GM21786 (cell line): ENCODE measurements at regions not wholly inside any gene's neighbourhood (a gene's known extent, or its start where the extent isn't known, plus 50 kb on each side); places are given as distances from the start of the nearest gene placed in this dataset.
A peak's percentile ranks its signal among the peaks of the same experiment; 100 is the strongest.
"Not testable (repeated sequence)": the region's sequence is repeated elsewhere in the genome, so short reads cannot be mapped to it uniquely, and the experiment has no call there.

ENCODE experiments used
- ATAC-seq: cut with Tn5 transposase; IDR thresholded peaks from one replicate; pipeline ENCODE4 v1.9.1; 2021; ENCODE audit not compliant: unreplicated experiment

DNA sequence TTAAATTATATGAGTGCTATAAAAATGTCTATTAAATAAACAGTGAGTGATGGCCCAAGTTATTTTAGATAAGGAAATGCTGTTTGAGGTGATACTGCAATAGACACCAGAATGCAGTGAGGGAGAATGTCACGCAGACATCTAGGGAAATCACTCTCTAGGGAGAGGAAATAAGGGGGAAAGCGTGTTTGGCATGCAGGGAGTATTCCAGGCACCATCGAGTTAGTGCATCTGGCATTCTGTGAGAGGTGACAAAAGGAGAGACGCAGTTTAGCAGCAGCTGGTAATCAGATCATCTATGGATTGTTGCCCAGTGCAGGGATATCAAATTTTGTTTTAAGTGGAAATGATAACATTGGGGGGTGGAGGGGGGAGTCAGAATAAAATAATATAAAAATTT is 175.4 kb upstream of the NETO1 start:
- ATAC-seq, result no peak

DNA sequence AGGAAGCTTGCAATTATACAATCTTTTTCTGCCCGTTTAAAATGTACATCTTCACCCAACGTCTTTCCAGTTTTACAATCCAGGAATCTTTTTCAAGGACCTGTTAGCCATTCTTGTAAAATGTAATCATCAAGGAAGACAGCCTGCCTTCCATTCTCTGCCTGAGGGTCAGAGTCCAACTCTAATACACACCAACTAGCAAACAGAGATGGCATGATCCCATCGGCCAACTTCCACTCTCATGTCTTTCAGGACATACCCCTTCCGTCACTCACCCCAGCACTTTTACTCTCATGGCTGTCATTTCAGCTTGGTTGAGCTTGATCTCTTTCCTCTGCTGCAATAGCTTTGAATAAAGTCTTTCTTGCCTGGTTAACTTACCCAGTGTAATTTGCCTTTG is 172.5 kb upstream of the NETO1 start:
- no peak for ATAC-seq

DNA sequence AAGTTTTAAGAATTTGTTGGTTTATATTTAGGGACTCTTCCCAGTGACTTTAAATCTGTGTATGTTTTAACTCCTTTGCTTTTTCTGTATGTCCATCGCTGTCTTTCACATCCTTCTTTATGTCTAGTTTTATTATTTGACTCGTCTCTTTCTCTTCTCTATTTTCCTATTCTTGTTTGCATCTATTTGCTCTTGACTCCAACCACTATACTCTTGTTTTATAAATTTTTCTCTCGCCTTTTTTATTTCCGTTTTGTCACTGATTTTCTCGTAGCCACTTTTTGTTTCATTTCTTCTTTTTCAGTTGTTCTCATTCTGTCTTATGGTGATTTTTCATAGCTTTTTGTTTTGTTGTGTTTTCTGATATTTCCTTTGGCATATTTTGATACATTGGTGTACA is 170.5 kb upstream of the NETO1 start:
- ATAC-seq, result peak; percentile 73

DNA sequence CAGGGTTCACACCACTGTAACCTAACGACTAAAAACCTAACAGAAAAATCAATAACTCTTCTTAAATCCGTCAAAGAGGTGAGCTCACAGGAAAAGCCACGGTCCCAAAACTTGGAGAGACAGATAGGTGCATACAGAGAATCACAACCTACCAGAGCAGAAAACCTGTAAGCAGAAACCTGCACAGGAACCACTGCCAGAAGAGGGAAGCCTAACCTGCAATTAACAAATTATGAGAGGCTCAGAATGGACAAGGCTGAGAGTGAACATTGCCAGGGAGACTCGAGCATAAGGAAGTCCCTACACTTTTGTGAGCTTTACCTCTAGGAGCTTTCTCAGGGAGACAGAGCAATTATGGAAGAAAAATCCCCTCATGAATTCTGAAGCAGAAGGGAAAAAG is 156.2 kb upstream of the NETO1 start:
- no peak for ATAC-seq

DNA sequence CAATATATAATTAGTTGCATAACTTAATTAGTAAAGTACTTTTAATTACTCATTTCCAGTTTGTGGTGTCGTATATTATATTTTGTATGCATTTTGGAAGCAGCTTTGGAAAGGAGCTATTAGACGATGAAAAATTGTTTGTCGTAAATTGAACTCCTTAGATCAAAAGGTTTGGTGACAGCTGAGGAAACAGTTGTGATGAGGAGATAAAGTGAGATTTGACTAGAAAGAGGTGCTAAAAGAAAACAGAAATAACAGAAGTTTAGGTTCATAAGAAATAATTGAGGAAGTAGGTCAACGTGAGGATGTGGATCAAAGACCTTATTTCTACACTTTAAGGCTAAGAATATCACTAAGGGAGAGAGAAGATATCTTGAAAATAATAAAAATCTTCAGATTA is 141.9 kb upstream of the NETO1 start:
- ATAC-seq, result no peak

DNA sequence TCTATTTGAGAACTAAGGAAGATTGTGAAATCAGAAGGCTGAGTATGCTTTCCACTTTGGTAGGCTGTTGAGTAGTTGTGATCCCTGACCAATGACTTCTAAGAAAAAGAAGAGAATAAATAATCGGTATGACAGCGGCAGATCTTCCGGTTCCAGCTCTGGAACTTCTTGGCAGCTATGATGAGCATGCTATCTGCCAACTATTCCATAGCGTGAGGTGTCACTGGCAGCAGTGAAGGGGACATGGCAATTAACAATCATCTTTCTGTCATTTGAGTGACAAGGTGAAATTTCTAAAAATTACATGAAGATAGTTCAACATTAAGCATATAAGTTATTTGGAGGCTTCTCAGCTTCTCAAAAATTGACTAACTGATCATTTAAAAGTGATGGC is 140.1 kb upstream of the NETO1 start:
- no peak for ATAC-seq

DNA sequence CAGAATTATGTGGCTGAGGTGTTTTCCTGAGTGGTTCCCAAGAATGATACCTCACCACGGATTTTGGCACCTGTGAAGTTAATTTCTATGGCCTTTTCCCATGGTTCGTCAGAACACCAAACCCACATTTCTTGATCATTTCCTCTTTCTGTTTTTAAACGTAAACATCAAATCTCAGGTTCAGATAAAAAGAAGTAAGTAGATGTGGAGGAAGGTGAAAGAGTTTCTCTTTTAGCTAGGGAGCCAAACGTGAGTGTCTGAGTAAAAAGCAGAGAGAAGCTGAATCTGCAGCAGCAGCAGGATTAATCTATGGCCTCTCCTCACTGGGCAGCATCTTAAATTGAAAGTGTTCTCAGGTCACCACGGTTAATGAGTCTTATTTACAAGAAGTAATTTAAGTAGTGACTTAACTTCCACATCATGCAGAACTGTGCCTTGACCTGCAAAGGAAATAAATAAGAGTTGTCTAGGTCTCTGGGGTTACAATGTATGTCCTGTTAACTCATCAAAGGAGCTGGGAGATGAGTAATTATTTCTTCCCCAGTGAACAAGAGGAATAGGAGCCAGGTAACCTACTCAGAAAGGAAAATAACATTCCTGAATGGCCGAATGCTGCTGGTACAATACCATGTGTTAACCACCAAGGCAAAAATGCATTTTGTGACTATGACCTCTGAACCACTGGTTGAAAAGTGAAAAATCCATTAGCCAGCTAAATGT is 139.6 kb upstream of the NETO1 start:
- ATAC-seq, result peak; percentile 63

DNA sequence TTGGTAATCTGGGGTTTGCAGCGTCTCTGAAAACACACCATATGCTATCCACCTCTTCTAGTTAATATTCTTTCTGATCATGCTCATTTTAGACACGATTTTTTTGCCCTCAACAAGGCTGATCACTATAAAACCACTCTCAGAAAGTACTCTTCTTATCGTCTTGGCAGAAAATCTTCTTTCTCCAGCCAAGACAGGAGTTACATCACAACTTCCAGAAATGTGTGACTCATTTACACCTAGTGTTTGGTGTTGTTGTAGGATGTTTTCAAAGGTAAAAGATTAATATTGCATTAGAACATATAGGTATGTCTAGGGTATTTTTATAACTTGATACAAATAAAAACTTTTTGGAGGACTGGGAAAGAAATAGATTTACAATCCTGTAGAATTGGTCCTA is 138.5 kb upstream of the NETO1 start:
- ATAC-seq, result no peak

DNA sequence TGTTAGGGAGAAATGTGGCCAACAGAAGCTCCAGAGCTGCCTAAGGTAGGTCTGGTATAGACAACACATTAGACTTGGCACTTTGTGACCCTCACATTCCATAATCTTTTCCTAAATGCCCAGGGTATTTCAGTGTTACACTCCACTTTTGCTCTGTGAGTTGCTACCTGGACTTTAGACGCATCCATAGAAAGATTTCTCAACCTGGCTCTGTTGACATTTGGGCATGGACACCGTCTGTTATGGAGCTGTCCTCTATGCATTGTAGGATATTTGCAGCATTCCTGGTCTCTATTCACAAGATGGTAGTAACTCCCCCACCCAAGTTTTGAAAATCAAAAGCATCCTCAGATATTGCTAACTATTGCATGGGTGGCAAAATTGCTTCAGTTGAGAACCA is 136.5 kb upstream of the NETO1 start:
- no peak for ATAC-seq

DNA sequence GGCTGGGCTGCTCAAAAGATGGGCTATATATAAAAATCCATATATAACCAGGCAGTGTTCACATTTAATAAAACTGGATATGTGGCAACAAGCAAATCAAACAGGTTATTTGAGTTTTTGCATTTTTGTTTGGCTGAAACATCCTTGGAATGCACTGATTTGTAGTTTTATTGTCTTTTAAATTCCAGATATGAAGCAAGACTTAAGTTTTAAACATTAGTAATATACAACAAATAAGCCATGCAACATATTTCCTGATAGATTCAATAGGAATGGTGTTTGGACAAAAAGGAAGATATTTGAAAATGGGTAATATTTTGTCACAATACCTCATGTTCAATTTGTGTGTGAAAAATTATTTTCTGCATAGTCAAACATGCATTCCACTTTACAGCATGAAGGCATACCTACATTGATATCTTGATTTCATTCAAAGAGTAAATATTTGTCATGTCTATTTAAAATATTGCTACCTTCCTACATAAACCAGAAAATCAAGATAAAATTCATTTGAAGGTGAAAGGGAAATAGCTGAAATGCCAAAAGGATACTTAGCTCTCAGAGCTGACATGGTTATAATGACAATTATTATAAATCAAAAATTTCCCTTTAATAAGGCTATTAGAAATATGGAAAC is 132.3 kb upstream of the NETO1 start:
- ATAC-seq, result no peak

DNA sequence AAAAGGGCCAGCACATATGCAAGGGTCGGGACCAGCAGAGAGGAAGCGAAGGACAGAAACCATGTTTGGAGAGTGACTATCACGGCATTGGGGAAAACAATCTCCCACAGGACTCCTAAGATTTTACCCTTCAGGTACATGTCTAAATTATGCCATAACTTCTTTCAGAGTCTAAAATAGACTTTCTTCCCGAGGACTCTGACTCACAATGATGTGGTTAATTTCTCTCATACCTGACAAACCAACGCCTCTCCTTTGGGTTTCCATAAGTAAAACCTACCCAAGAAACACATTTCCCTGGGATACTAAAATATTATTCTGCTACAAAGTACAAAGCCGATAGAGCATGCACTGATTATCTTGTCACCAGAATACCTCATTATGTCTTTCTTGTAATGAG is 127.8 kb upstream of the NETO1 start:
- no peak for ATAC-seq

DNA sequence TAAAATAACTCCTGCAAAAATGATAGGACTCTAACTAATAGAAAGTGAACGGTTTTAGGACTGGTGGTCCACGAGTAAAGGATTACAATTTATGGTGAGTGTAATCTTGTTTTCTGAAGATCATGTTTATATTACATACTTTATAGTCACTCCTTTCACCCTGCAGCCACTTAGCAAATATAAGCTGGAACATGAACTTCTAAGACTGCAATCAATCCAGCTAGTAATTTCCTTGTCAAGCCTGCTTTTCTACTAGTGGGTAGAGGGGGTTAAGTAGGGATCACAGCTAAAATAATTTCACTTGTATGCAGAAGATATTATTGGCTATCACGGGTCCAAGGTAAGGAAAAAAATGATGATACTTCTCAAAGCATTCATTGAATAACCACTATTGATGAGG is 125.5 kb upstream of the NETO1 start:
- no peak for ATAC-seq

DNA sequence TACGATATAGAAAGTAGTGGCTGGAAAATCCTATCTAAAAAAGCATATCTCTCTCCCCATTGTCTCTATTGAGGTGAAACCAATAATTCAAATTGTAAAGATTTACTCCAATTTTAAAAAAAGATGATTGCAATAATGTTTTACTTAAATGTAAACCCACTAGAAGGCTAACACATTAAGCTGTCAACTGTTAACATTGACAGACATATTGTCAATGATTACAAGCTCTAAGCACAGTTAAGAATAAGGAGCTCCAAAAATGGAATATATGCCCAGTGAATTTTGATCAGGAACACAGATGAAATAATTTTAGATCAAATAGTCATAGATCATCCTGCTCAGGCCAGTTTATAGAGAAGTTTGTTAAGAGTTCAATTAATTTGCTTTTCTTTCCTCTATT is 123.6 kb upstream of the NETO1 start:
- no peak for ATAC-seq

DNA sequence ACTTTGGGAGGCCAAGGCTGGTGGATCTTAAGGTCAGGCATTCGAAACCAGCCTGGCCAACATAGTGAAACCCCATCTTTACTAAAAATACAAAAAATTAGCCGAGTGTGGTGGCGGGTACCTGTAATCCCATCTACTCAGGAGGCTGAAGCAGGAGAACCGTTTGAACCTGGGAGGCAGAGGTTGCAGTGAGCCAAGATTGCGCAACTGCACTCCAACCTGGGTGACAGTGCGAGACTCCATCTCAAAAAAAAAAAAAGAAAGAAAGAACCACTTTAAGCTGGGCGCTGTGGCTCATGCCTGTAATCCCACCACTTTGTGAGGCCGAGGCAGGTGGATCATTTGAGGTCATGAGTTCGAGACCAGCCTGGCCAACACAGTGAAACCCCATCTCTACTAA is 119.8 kb upstream of the NETO1 start:
- not testable (repeated sequence) for ATAC-seq

DNA sequence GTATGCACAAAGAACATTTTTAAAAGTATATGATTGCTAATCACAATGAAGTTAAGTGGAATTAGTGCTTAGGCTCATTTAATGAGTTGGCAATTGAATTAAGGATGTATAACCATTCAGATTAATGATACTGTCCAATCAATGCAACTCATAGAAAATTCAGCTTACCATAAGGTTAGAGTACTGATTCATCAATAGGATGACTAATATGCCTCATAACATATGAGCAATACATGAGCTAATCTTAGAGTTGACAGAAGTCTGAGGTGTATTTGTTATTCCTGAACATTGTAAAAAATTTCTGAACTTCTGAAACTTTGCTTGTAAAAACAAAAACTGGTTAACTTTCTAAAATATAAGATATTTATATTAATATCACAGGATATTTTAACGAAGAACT is 118.3 kb upstream of the NETO1 start:
- no peak for ATAC-seq

DNA sequence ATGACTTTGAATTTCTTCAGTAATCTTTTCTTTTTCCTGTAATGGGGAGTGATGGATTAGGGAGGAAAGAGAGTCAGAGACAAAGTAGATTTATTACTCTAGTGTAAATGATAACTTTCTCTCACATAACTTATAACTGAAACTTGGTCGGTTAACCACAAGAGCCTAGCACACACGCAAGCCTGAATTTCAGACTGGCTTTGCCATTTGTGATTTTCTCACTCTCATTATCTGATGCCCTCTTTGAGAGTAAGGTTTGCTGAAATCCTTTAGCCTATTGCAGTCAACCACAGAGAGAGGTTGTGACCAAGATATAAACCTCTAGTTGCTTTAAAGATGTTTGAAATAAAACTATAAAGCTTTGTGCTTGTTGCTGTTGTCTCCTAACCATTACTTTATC is 117.9 kb upstream of the NETO1 start:
- ATAC-seq, result peak; percentile 97

DNA sequence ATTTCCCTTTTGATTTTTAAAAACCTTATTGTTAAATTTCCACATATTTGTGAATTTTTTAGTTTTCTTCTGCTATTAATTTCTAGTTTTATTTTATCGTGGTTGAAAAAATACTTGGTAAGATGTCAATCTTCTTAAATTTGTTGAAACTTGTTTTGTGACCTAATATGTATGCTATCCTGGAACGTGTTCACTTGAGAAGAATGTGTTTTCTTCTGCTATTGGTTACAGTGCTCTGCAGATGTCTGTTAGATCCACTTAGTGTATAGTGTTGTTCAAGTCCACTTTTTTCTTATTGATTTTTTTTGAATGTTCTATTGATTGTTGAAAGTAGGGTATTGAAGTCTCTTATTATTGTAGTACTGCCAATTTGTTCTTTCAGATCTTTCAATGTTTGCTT is 116.5 kb upstream of the NETO1 start:
- no peak for ATAC-seq

DNA sequence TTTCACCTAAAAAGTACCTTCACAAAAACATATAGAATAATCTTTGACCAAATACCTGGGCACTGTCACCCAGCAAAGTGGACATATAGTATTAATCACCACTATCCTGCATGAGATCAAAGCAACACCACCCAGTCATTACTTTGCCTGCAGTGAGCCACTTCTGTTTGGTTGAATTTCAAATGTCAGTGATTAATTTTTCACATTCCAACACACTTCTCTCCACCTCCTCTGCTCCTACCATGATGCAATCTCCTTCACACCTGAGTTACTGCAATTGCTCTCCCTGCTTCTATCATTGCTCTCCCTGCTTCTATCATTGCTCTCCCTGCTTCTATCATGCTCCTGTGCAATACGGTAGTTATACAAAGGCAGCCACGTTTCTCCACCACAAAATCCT is 106.1 kb upstream of the NETO1 start:
- ATAC-seq, result no peak

DNA sequence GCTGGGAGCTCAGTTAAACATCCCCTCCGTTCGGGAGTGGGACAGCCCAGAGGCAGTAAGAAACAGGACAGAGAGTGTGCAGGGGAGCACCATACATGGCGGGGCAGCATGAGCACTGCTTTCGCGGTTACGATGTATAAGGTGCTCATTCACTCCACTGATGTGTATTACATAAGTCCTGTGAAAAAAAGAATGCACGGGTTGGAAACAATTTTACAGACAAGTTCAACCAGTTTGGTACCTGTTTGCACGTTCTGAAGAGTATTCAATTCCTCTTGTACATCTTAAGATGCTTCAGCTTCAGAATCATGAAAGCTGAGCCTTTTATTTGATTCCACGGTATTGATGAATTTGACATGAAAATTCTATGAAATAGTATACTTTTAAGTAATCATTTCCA is 97.8 kb upstream of the NETO1 start:
- no peak for ATAC-seq

DNA sequence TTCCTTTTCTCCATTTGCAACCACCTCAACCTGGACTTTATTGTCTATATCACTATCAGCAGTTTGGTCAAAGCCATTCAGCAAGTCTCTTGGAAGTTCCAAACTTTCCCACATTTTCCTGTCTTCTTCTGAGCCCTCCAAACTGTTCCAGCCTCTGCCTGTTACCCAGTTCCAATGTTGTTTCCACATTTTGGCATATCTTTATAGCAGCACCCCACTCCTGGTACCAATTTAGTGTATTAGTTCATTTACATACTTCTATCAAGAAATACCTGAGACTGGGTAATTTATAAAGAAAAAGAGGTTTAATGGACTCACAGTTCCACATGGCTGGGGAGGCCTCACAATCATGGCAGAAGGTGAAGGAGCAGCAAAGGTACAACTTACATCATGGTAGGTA is 90.4 kb upstream of the NETO1 start:
- ATAC-seq, result not testable (repeated sequence)

DNA sequence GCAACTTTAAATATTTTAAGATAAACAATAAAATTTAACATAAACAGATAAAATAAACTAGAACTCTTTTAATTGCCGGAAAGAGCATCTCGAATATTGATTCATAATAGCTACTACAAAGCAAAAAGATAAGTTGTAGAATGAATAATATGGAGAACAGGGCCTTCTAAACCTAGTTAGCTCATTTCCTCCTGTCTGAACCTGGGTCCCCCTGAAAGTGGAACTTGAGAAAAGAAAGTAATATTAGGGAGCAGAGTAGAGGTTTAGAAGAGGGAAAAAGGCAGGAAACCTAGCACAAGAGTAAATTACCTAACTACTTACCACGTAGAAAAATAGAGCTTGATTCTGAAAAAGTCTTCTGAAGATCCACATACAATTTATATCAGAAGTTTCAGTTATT is 80.7 kb upstream of the NETO1 start:
- ATAC-seq, result no peak

DNA sequence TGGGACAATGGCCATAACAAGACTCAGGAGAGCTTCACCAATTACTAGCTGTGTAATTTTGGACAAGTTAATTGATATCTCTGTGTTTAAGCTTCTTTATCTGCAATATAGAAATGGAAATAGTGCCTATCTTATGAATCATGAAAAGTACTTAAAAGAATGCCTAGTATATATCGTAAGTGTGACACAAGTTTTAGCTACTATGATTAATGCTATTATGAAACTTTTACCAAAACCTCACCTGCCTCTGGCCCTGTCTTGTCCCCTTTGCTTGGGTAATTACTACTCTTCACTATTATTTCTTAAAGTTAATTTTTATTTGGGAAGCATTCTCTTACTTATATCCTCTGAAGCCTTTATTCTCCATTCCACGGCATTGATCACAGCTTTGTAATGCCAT is 75.0 kb upstream of the NETO1 start:
- no peak for ATAC-seq

DNA sequence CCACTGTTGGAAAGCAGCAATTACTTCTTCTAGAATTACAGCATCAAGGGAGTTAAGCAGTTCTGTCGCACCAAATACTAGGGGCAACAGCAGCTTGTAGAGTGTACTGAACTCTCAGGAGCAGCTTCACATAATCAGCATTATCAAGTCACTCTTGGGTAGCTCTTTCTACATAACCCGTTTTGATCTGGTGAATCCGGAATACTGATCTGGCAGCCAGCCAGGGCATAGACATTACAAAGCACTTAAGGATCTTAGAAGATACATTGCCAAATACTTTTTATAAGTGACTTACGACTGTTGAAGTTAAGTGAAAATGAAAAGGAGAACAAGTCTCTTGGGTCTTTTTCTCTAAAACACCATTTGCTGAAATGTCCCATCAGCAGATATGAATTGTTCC is 73.2 kb upstream of the NETO1 start:
- no peak for ATAC-seq
